Astrocyte (in vitro differentiated cells and primary cell): ENCODE measurements at regions not wholly inside any gene's neighbourhood (a gene's known extent, or its start where the extent isn't known, plus 50 kb on each side); places are given as distances from the start of the nearest gene placed in this dataset.

ENCODE experiments used
- DNase-seq: peaks from one replicate; pipeline ENCODE4 v3.0.0-alpha.2; 2010; ENCODE audit warnings: low read depth
- FAIRE-seq: peaks from 2 replicates; lab custom pipeline; 2011; peaks lifted over from hg19 to GRCh38; lab: Jason Lieb, UNC
- H2AFZ ChIP-seq: 2 replicates; pipeline ENCODE4 v1.6.0; 2012; ENCODE audit warnings: low read depth, low read length, inconsistent platforms
- H3K27ac ChIP-seq: 2 replicates; pipeline ENCODE4 v1.5.1; 2011; ENCODE audit warnings: low read depth, low read length, inconsistent platforms
- H3K27me3 ChIP-seq: 2 replicates; pipeline ENCODE4 v1.6.0; 2011; ENCODE audit warnings: low read length, inconsistent platforms; ENCODE audit not compliant: insufficient read depth
- H3K36me3 ChIP-seq: 2 replicates; pipeline ENCODE4 v1.5.1; 2011; ENCODE audit warnings: low read length, inconsistent platforms; ENCODE audit not compliant: insufficient read depth
- H3K4me1 ChIP-seq: 2 replicates; pipeline ENCODE4 v1.5.1; 2011; ENCODE audit warnings: low read length, inconsistent platforms; ENCODE audit not compliant: insufficient read depth
- H3K4me2 ChIP-seq: 2 replicates; pipeline ENCODE4 v1.6.0; 2012; ENCODE audit warnings: low read length, inconsistent platforms
- H3K4me3 ChIP-seq: 2 replicates; pipeline ENCODE4 v1.5.1; 2011; ENCODE audit warnings: low read depth, mild to moderate bottlenecking, low read length, inconsistent platforms; ENCODE audit not compliant: insufficient read depth
- H3K79me2 ChIP-seq: 2 replicates; pipeline ENCODE4 v1.6.0; 2012; ENCODE audit warnings: mild to moderate bottlenecking, low read length, inconsistent platforms; ENCODE audit not compliant: insufficient read depth
- H3K9ac ChIP-seq: 2 replicates; pipeline ENCODE4 v1.6.0; 2012; ENCODE audit warnings: mild to moderate bottlenecking, low read length, inconsistent platforms
- H3K9me3 ChIP-seq: 2 replicates; pipeline ENCODE4 v1.5.1; 2012; ENCODE audit warnings: low read depth, mild to moderate bottlenecking, low read length, inconsistent platforms; ENCODE audit not compliant: insufficient read depth
- H4K20me1 ChIP-seq: 2 replicates; pipeline ENCODE4 v1.6.0; 2012; ENCODE audit warnings: low read length, inconsistent platforms; ENCODE audit not compliant: insufficient read depth
- H3K27ac Mint-ChIP-seq: one replicate; pipeline ENCODE4 v1.8.0; 2021; ENCODE audit warnings: mild to moderate bottlenecking, mixed read lengths; ENCODE audit not compliant: unreplicated experiment
- H3K27me3 Mint-ChIP-seq: one replicate; pipeline ENCODE4 v1.8.0; 2021; ENCODE audit warnings: low read depth, mixed read lengths; ENCODE audit not compliant: unreplicated experiment
- H3K36me3 Mint-ChIP-seq: one replicate; pipeline ENCODE4 v1.8.0; 2021; ENCODE audit warnings: low read depth, mixed read lengths; ENCODE audit not compliant: unreplicated experiment
- H3K4me1 Mint-ChIP-seq: one replicate; pipeline ENCODE4 v1.8.0; 2021; ENCODE audit warnings: low read depth, mixed read lengths; ENCODE audit not compliant: unreplicated experiment
- H3K4me3 Mint-ChIP-seq: one replicate; pipeline ENCODE4 v1.8.0; 2021; ENCODE audit warnings: mild to moderate bottlenecking, moderate library complexity, mixed read lengths; ENCODE audit not compliant: unreplicated experiment
- H3K9me3 Mint-ChIP-seq: one replicate; pipeline ENCODE4 v1.8.0; 2021; ENCODE audit warnings: mild to moderate bottlenecking, mixed read lengths; ENCODE audit not compliant: unreplicated experiment
- EZH2 ChIP-seq: IDR thresholded peaks from 2 replicates; pipeline ENCODE4 v1.6.1; 2012; ENCODE audit warnings: mild to moderate bottlenecking, low read length, inconsistent platforms; ENCODE audit not compliant: insufficient read depth
- TF ChIP-seq, protein P1 (sequence below): IDR thresholded peaks from 2 replicates; pipeline ENCODE4 v1.5.1; 2011; ENCODE audit warnings: low read depth, mild to moderate bottlenecking, inconsistent platforms, low read length, moderate library complexity; ENCODE audit not compliant: insufficient read depth

DNA sequence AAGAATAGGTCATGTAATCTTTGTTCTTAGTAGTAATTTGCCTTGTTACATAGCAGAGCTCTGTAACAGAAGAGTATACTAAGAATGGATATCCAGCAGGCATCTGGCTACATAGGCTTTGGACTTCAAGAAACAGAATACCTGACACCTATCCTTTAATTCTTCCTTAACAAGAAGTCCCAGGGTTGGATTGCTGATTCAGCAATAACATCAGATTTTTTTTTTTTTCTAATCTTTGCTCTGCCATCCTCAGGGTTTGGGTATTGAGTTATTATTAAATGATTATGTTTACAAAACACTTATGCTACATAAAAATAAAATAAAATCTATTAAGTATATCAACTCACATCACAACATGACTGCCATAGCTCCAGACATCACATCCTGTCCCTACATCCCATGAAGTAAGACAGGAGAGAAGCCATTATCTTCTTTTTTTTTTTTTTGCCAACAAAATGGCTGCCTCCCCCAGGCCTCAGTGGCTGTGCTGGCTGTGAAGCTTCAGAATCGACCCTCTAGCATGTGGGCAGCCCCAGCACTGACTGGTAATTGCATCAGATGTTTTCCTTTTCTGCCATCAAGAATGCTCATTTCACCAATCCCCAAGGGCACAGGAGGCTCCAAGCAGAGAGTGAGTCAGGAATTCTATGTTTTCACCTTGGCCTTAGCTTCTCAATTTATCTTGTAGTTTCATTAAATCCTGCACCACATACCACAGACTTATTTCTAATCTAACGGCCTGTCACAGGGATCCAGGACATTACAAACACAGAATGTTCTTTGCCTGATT, 186.2 kb downstream of the DICER1 start:
- Mint-ChIP-seq H3K9me3 (peaks cover 2% of the 10 kb centered on the region), H3K4me3 (no peak overlapping the region), H3K36me3 (no peaks in the 10 kb centered on the region), H3K27ac (peak overlapping the region; percentile 34), H3K27me3 (peaks cover 10% of the 10 kb centered on the region), H3K4me1 (no peaks in the 10 kb centered on the region)
- TF ChIP-seq, protein P1, sequence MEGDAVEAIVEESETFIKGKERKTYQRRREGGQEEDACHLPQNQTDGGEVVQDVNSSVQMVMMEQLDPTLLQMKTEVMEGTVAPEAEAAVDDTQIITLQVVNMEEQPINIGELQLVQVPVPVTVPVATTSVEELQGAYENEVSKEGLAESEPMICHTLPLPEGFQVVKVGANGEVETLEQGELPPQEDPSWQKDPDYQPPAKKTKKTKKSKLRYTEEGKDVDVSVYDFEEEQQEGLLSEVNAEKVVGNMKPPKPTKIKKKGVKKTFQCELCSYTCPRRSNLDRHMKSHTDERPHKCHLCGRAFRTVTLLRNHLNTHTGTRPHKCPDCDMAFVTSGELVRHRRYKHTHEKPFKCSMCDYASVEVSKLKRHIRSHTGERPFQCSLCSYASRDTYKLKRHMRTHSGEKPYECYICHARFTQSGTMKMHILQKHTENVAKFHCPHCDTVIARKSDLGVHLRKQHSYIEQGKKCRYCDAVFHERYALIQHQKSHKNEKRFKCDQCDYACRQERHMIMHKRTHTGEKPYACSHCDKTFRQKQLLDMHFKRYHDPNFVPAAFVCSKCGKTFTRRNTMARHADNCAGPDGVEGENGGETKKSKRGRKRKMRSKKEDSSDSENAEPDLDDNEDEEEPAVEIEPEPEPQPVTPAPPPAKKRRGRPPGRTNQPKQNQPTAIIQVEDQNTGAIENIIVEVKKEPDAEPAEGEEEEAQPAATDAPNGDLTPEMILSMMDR = no peak
- no peak for TF ChIP-seq EZH2
- Histone ChIP-seq H3K4me2 (peak overlapping the region; percentile 51), H3K9me3 (no peaks in the 10 kb centered on the region), H3K36me3 (no peaks in the 10 kb centered on the region), H3K27me3 (peaks cover 3% of the 10 kb centered on the region), H3K4me3 (no peak overlapping the region), H3K27ac (no peak overlapping the region), H4K20me1 (no peaks in the 10 kb centered on the region), H3K79me2 (no peaks in the 10 kb centered on the region), H3K4me1 (no peaks in the 10 kb centered on the region), H2AFZ (no peak overlapping the region), H3K9ac (no peak overlapping the region)
- DNase-seq (no peak), FAIRE-seq (no peak)

DNA sequence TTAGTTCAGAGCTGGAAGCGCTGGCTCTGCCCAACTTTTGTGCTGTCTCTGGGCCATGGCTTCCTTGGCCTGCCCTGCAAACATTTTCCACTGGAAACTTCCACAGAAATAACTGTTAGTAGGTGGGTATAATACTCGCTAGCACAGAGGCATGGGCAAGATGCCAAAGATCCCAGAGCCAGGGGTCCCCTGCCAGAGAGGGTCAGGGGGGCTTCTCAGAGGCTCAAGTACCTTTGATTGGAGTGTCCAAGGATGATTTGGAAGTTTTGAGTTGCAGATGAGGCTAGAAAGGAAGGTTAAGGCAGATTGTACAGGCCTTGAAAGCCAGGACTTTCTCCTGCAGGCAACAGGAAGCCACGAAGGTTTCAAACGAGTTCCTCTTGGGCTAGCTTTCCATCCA, 187.6 kb downstream of the DICER1 start:
- no peaks in the 10 kb centered on the region for H3K36me3 Mint-ChIP-seq
- no peaks in the 10 kb centered on the region for H3K4me1 ChIP-seq

More for the DNA sequence above, 187.6 kb downstream of the DICER1 start:
- peaks cover 11% of the 10 kb centered on the region for H3K27me3 Mint-ChIP-seq
- FAIRE-seq (no peak), DNase-seq (no peak)
- Histone ChIP-seq H3K27ac (no peak overlapping the region), H3K27me3 (peaks cover 5% of the 10 kb centered on the region), H3K4me2 (no peak overlapping the region), H3K9ac (no peak overlapping the region), H3K4me3 (no peak overlapping the region), H3K79me2 (no peaks in the 10 kb centered on the region), H2AFZ (no peak overlapping the region), H3K36me3 (no peaks in the 10 kb centered on the region), H3K9me3 (no peaks in the 10 kb centered on the region), H4K20me1 (no peaks in the 10 kb centered on the region)
- no peaks in the 10 kb centered on the region for H3K4me1 Mint-ChIP-seq
- no peak overlapping the region for H3K4me3 Mint-ChIP-seq
- TF ChIP-seq, protein P1 = no peak
- TF ChIP-seq EZH2 = no peak
- no peak overlapping the region for H3K27ac Mint-ChIP-seq
- H3K9me3 Mint-ChIP-seq = peaks cover 2% of the 10 kb centered on the region
